CD4-positive, alpha-beta memory T cell (primary cell): ENCODE measurements at regions not wholly inside any gene's neighbourhood (a gene's known extent, or its start where the extent isn't known, plus 50 kb on each side); places are given as distances from the start of the nearest gene placed in this dataset.
"Not testable (repeated sequence)": the region's sequence is repeated elsewhere in the genome, so short reads cannot be mapped to it uniquely, and the experiment has no call there.

Experiments used
- CTCF ChIA-PET: fragments of 350-600 bp; sonication (Branson Sonifier 250); formaldehyde crosslinking; loops from one replicate; lab custom pipeline; 2021; ENCODE audit warnings: inconsistent platforms; ENCODE audit not compliant: partially characterized antibody; lab: Charles Lee
- POLR2A ChIA-PET: fragments of 350-600 bp; sonication (Branson Sonifier 250); formaldehyde crosslinking; loops from one replicate; lab custom pipeline; 2021; ENCODE audit not compliant: partially characterized antibody; lab: Charles Lee
- DNase-seq, 5 donors: peaks; one replicate each; pipeline versions ENCODE4 v3.0.0 to v3.0.0-alpha.2; 2020 to 2022; ENCODE audit warnings: mixed read lengths in 1 of 5
- H3K27ac ChIP-seq: one replicate; pipeline ENCODE4 v1.7.0; 2013; ENCODE audit warnings: low read depth, low read length
- H3K27me3 ChIP-seq: 2 replicates; pipeline ENCODE4 v1.7.0; 2013; ENCODE audit warnings: mild to moderate bottlenecking, low read length, moderate library complexity; ENCODE audit not compliant: insufficient read depth
- H3K36me3 ChIP-seq: 2 replicates; pipeline ENCODE4 v1.7.0; 2013; ENCODE audit warnings: mild to moderate bottlenecking, low read length, moderate library complexity; ENCODE audit not compliant: insufficient read depth
- H3K4me1 ChIP-seq: 2 replicates; pipeline ENCODE4 v1.7.0; 2013; ENCODE audit warnings: mild to moderate bottlenecking, low read length, moderate library complexity; ENCODE audit not compliant: insufficient read depth
- H3K4me3 ChIP-seq, 2 donors: one replicate each; pipeline ENCODE4 v1.7.0; 2013; ENCODE audit warnings: low read length in 2 of 2, mild to moderate bottlenecking in 1 of 2
- H3K9me3 ChIP-seq, 2 donors: one replicate each; pipeline ENCODE4 v1.7.0; 2013; ENCODE audit warnings: low read length in 2 of 2, control low read depth in 1 of 2; ENCODE audit not compliant: control insufficient read depth in 1 of 2
- H3K27ac Mint-ChIP-seq, 7 donors: one replicate each; pipeline ENCODE4 v1.8.0; 2020 to 2021; ENCODE audit warnings: mixed read lengths in 7 of 7, mild to moderate bottlenecking in 6 of 7, inconsistent platforms in 3 of 7, moderate library complexity in 3 of 7
- H3K27me3 Mint-ChIP-seq, 2 donors: one replicate each; pipeline ENCODE4 v1.8.0; 2020 to 2021; ENCODE audit warnings: mixed read lengths in 2 of 2
- H3K36me3 Mint-ChIP-seq, 2 donors: one replicate each; pipeline ENCODE4 v1.8.0; 2020 to 2021; ENCODE audit warnings: mixed read lengths in 2 of 2, inconsistent platforms in 1 of 2, mild to moderate bottlenecking in 1 of 2
- H3K4me1 Mint-ChIP-seq, 4 donors: one replicate each; pipeline ENCODE4 v1.8.0; 2020 to 2021; ENCODE audit warnings: mixed read lengths in 4 of 4, mild to moderate bottlenecking in 1 of 4
- H3K4me3 Mint-ChIP-seq, 8 donors: one replicate each; pipeline ENCODE4 v1.8.0; 2020 to 2021; ENCODE audit warnings: mixed read lengths in 8 of 8, mild to moderate bottlenecking in 7 of 8, moderate library complexity in 6 of 8, inconsistent platforms in 3 of 8
- H3K9me3 Mint-ChIP-seq, 8 donors: one replicate each; pipeline ENCODE4 v1.8.0; 2020 to 2021; ENCODE audit warnings: mixed read lengths in 8 of 8, mild to moderate bottlenecking in 5 of 8, inconsistent platforms in 3 of 8, moderate library complexity in 1 of 8
- intact Hi-C: fragments of 100-400 bp; cut with micrococcal nuclease; formaldehyde crosslinking; loops from one replicate; pipeline ENCODE4 v1.15.1; 2023

DNA sequence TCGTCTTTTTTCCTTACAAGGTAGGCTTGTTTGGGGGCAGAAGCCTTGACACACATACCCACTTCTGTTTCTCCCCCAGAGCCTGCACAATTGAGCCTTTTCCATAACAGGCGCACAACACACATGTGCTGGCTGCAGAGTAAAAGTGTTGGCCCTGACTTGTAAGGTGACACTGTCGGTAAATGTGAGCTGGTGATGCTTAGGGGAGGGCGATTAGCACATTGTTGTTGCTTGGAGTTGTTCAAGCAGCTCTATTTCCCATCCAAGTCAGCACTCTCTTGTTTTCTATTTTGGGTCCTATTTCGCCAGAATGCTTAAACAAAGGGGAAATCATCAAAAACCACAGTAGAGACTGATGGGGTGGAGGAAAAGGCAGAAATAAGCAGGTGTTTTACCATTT, 51.9 kb upstream of the PTPRJ start:
- Histone ChIP-seq H3K9me3 (no peaks in the 10 kb centered on the region), H3K4me3 (no peak overlapping the region), H3K36me3 (no peaks in the 10 kb centered on the region), H3K4me1 (peaks cover 6% of the 10 kb centered on the region), H3K27me3 (no peaks in the 10 kb centered on the region), H3K27ac (no peak overlapping the region)
- Mint-ChIP-seq H3K4me1 (peaks cover 7 to 15% (median 12%) of the 10 kb centered on the region in 4 donors), H3K27me3 (no peaks in the 10 kb centered on the region), H3K4me3 (peak overlapping the region in 1 of 8 donors; percentile 39), H3K9me3 (no peaks in the 10 kb centered on the region), H3K27ac (peak overlapping the region in 2 of 7 donors; percentile 30 to 77), H3K36me3 (no peaks in the 10 kb centered on the region)
- intact Hi-C loops, result no loop called here
- POLR2A ChIA-PET, result no interaction called here
- no peak for DNase-seq
- CTCF ChIA-PET, result interaction anchor here (19.4 kb wide), 1 partner anchor 181 kb away, joined by 487 read pairs; no protein-coding TSS in a partner anchor

- H3K27ac Mint-ChIP-seq, result peak overlapping the region in 3 of 7 donors; percentile 68 to 85 (median 73)
- Histone ChIP-seq H3K9me3 (no peaks in the 10 kb centered on the region), H3K4me1 (peaks cover 29% of the 10 kb centered on the region), H3K27me3 (no peaks in the 10 kb centered on the region), H3K36me3 (no peaks in the 10 kb centered on the region), H3K27ac (no peak overlapping the region), H3K4me3 (no peak overlapping the region)
- H3K4me1 Mint-ChIP-seq, result peaks cover 28 to 42% (median 37%) of the 10 kb centered on the region in 4 donors
- no peaks in the 10 kb centered on the region for H3K36me3 Mint-ChIP-seq
- peak overlapping the region in 2 of 8 donors; percentile 36 to 51 for H3K4me3 Mint-ChIP-seq
- H3K27me3 Mint-ChIP-seq, result no peaks in the 10 kb centered on the region
- CTCF ChIA-PET, result interaction anchor here (9.1 to 19.4 kb wide), 2 partner anchors 10 to 186 kb away, joined by 77 to 487 read pairs; no protein-coding TSS in a partner anchor
- intact Hi-C loops, result no loop called here
- H3K9me3 Mint-ChIP-seq, result peaks cover 0 to 2% (median 0%) of the 10 kb centered on the region in 8 donors
- POLR2A ChIA-PET, result interaction anchor here (0.7 kb wide), 1 partner anchor 78 kb away, joined by 3 read pairs; no protein-coding TSS in a partner anchor
- no peak for DNase-seq
Observed at GRCh38 chr11:47924184-47924691, 56.1 kb upstream of the PTPRJ start.

GRCh38 chr11:47923667-47924066, 56.7 kb upstream of the PTPRJ start:
- Mint-ChIP-seq H3K9me3 (peaks cover 0 to 2% (median 0%) of the 10 kb centered on the region in 8 donors), H3K27ac (peak overlapping the region in 3 of 7 donors; percentile 17 to 53 (median 46)), H3K4me1 (peaks cover 34 to 47% (median 42%) of the 10 kb centered on the region in 4 donors), H3K4me3 (no peak overlapping the region), H3K36me3 (no peaks in the 10 kb centered on the region), H3K27me3 (no peaks in the 10 kb centered on the region)
- ChIA-PET CTCF (interaction anchor here (9.1 to 19.4 kb wide), 2 partner anchors 10 to 186 kb away, joined by 77 to 487 read pairs; no protein-coding TSS in a partner anchor), POLR2A (no interaction called here)
- no peaks in the 10 kb centered on the region for H3K36me3 ChIP-seq
- no peak for DNase-seq
- H3K27ac ChIP-seq, result no peak overlapping the region
- no peak overlapping the region for H3K4me3 ChIP-seq
- intact Hi-C loops, result no loop called here
- H3K9me3 ChIP-seq, result no peaks in the 10 kb centered on the region
- no peaks in the 10 kb centered on the region for H3K27me3 ChIP-seq
- H3K4me1 ChIP-seq, result peaks cover 35% of the 10 kb centered on the region

DNA sequence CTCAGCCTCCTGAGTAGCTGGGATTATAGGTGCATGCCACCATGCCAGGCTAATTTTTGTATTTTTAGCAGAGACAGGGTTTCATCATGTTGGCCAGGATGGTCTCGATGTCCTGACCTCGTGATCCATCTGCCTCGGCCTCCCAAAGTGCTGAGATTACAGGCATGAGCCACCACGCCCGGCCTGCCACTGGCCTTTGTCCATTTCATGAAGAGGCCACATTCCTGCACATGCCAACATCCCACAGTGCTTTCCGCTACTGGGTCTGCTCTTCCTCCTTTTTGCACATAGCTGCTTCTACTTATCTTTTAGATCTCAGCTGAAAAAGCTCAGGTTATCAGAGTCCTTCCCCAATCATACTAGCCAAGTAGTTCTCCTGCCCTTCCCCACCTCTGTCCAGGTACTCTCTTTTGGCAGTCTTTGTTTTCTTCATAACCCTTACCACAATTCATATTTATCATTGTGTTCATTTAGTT, 59.2 kb upstream of the PTPRJ start:
- H3K4me1 Mint-ChIP-seq, result peaks cover 42 to 65% (median 49%) of the 10 kb centered on the region in 4 donors
- intact Hi-C loops, H3K36me3 ChIP-seq, H3K9me3 ChIP-seq, H3K27me3 ChIP-seq, H3K27me3 Mint-ChIP-seq, DNase-seq, H3K9me3 Mint-ChIP-seq, H3K27ac ChIP-seq, H3K4me3 ChIP-seq, H3K36me3 Mint-ChIP-seq: not testable (repeated sequence)
- H3K27ac Mint-ChIP-seq, result peak overlapping the region; percentile 71 to 99 (median 95)
- H3K4me3 Mint-ChIP-seq, result peak overlapping the region; percentile 2 to 89 (median 74)
- ChIA-PET CTCF (interaction anchor here (0.8 to 9.1 kb wide), 11 partner anchors 9 to 190 kb away, joined by 3 to 77 read pairs (median 5); no protein-coding TSS in a partner anchor), POLR2A (interaction anchor here (1.4 to 1.9 kb wide), 4 partner anchors 12 to 134 kb away, joined by 5 to 6 read pairs (median 6); no protein-coding TSS in a partner anchor)
- H3K4me1 ChIP-seq, result peaks cover 48% of the 10 kb centered on the region

- Histone ChIP-seq H3K4me3 (no peak overlapping the region), H3K9me3 (no peaks in the 10 kb centered on the region), H3K27ac (no peak overlapping the region), H3K4me1 (peaks cover 64% of the 10 kb centered on the region), H3K36me3 (no peaks in the 10 kb centered on the region), H3K27me3 (no peaks in the 10 kb centered on the region)
- Mint-ChIP-seq H3K36me3 (no peaks in the 10 kb centered on the region), H3K9me3 (peaks cover 0 to 2% (median 0%) of the 10 kb centered on the region in 8 donors), H3K27me3 (no peaks in the 10 kb centered on the region), H3K27ac (peak overlapping the region; percentile 71 to 99 (median 91)), H3K4me3 (peak overlapping the region in 4 of 8 donors; percentile 11 to 89 (median 27)), H3K4me1 (peaks cover 51 to 80% (median 60%) of the 10 kb centered on the region in 4 donors)
- intact Hi-C loops, result loop anchor here (5.0 kb wide), 1 partner anchor 57 kb away; no protein-coding TSS in a partner anchor
- DNase-seq, result no peak
- POLR2A ChIA-PET, result interaction anchor here (1.6 kb wide), 1 partner anchor 83 kb away, joined by 5 read pairs; no protein-coding TSS in a partner anchor
- CTCF ChIA-PET, result interaction anchor here (1.5 to 9.1 kb wide), 2 partner anchors 15 to 64 kb away, joined by 7 to 77 read pairs; no protein-coding TSS in a partner anchor
Observed at GRCh38 chr11:47918882-47919495, 61.4 kb upstream of the PTPRJ start.

- intact Hi-C loops, result loop anchor here (5.0 kb wide), 1 partner anchor 56 kb away; no protein-coding TSS in a partner anchor
- H3K27me3 ChIP-seq, result no peaks in the 10 kb centered on the region
- H3K9me3 Mint-ChIP-seq, result peaks cover 0 to 2% (median 0%) of the 10 kb centered on the region in 8 donors
- POLR2A ChIA-PET, result interaction anchor here (0.9 kb wide), 1 partner anchor 9 kb away, joined by 3 read pairs; no protein-coding TSS in a partner anchor
- H3K36me3 Mint-ChIP-seq, result no peaks in the 10 kb centered on the region
- peaks cover 54 to 87% (median 66%) of the 10 kb centered on the region in 4 donors for H3K4me1 Mint-ChIP-seq
- no peaks in the 10 kb centered on the region for H3K9me3 ChIP-seq
- CTCF ChIA-PET, result interaction anchor here (9.1 kb wide), 1 partner anchor 16 kb away, joined by 77 read pairs; no protein-coding TSS in a partner anchor
- no peaks in the 10 kb centered on the region for H3K27me3 Mint-ChIP-seq
- H3K27ac Mint-ChIP-seq, result peak overlapping the region; percentile 71 to 99 (median 85)
- H3K4me3 Mint-ChIP-seq, result peak overlapping the region in 2 of 8 donors; percentile 15 to 35
- no peaks in the 10 kb centered on the region for H3K36me3 ChIP-seq
- peaks cover 69% of the 10 kb centered on the region for H3K4me1 ChIP-seq
- no peak overlapping the region for H3K27ac ChIP-seq
- no peak overlapping the region for H3K4me3 ChIP-seq
- DNase-seq, result no peak
Observed at GRCh38 chr11:47918370-47918690, 62.0 kb upstream of the PTPRJ start.
